Skeletal muscle cell (primary cell): ENCODE measurements at regions not wholly inside any gene's neighbourhood (a gene's known extent, or its start where the extent isn't known, plus 50 kb on each side); places are given as distances from the start of the nearest gene placed in this dataset.
"Not testable (repeated sequence)": the region's sequence is repeated elsewhere in the genome, so short reads cannot be mapped to it uniquely, and the experiment has no call there.

ENCODE experiments used
- DNase-seq: peaks from one replicate; pipeline ENCODE4 v3.0.0-alpha.2; 2010; ENCODE audit warnings: low read depth
- H3K4me3 ChIP-seq: 2 replicates; pipeline ENCODE4 v1.5.1; 2011; ENCODE audit warnings: low read depth, mild to moderate bottlenecking, control low read depth, low read length, moderate library complexity

DNA sequence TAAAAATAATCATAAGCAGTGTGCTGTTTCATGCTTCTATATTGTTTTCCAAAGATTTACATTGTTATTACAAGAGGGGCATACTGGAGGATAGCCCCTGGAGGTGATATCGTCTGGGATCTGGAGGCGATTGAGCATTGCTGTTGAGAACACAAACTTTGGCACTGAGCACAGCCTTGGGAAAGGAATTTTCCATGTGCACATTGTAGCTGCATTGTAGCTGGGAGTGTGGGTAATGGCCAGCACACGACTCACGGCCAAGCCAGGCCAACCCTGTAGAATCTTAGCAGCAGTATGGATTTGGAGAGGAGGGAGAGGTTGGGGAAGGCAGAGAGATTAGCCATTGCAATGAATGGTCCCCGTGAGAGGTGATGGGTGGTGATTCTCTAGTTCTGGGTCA is 121.9 kb downstream of the SMIM20 start:
- DNase-seq, result no peak
- no peak overlapping the region for H3K4me3 ChIP-seq

DNA sequence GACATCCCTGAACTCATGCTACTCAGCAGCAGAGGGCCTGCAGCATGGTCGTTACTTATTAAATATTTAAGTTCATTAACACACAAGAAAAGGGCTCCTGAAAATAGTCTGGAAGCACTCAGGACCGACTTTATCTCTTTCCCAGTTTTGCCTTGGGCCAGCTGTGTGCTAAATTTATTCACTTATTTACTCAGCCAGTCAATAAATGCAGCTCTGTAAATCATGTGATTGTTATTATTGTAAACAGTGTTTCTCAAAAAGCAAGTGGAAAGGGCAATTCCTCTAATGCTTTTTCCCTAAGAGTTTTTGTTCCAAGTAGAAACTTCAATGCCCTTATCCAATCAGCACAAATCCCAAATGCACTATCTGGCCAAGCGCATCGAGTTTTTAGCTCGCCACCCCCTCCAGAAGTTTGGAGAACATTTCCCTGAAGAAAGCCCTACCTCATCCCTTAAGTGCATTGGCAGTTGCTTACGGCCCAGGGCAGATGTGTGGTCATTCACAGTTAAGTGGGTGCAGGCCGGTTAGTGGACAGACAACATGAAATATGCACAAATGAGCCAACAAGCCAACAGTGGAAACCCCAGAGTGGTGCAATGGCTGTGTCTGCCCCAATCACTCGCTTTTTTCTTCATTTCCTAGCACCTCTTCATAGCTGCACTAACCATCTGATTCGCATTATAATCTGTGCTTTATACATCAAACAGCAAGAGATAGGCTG is 125.8 kb downstream of the SMIM20 start:
- no peak for DNase-seq
- H3K4me3 ChIP-seq, result no peak overlapping the region

- no peak overlapping the region for H3K4me3 ChIP-seq
- no peak for DNase-seq
These were observed 130.5 kb downstream of the SMIM20 start for GRCh38 chr4:26044524-26044923.

DNA sequence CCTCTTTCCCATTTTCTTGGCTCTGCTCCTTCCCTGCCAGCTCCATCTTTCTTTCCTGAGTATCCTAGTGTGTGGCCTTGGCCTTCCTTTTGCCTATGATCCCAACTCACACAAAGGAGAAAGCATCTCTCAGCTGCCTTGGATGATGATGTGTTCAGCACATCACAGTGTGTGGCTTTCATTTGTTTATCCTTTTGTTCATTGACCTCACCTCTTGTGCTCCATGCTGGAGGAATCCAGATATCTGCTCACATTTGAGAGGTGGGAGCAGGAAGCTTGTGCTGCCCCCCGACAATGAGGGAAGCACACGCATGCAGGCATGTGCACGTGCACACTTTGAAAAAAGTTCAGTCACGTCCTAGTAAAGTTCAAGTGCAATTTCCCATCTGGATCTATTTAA is 131.0 kb downstream of the SMIM20 start:
- H3K4me3 ChIP-seq, result no peak overlapping the region
- no peak for DNase-seq

DNA sequence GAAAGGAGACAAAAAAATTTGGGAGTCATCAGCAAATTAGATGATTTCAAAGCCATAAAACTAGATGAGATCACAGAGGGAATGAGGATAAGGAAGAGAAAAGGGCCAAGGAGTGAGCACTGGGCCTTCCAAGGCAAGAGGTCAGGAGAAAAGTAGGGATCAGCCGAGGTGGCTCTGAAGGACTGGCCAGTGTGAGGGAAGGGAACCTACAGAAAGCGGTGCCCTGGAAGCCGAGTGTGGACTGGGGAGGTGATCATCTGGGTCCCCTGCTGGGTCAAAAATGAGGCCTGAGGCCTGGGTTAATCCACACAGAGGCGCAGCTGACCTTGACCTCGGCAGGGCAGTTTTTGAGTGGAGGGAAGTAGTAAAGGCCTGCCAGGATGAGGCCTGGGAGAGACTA is 133.8 kb downstream of the SMIM20 start:
- H3K4me3 ChIP-seq, result no peak overlapping the region
- DNase-seq, result no peak

- no peak overlapping the region for H3K4me3 ChIP-seq
- peak; percentile 81 for DNase-seq
These were observed 134.4 kb downstream of the SMIM20 start for GRCh38 chr4:26048378-26048882.

- no peak for DNase-seq
These were observed 134.9 kb downstream of the SMIM20 start for GRCh38 chr4:26048950-26049349.

GRCh38 chr4:26049447-26049846 is 135.4 kb downstream of the SMIM20 start:
- DNase-seq, result no peak
- H3K4me3 ChIP-seq, result no peak overlapping the region

More at GRCh38 chr4:26048950-26049349, 134.9 kb downstream of the SMIM20 start:
- peak overlapping the region; percentile 11 for H3K4me3 ChIP-seq

DNA sequence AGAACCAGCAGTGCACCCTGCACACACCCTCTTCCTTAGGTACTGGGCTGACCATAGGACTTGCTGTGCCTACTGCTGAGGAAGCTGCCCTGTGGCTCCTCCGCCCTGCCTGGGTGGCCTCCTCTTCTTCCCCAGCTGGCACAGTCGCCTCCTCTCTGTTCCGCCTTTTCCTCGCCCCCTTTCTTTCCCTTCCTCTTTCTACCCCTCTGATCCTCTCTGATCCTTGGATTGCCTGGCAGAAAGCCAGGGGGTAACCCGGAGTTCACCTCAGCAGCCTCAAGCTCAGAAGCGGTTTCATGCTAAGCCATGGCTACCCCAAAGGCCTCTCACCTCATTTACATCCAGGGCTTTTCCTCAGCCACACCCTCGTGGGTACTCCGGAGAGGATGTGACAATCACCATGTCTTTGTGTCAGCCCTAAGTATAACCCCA is 136.2 kb downstream of the SMIM20 start:
- DNase-seq, result no peak
- no peak overlapping the region for H3K4me3 ChIP-seq

DNA sequence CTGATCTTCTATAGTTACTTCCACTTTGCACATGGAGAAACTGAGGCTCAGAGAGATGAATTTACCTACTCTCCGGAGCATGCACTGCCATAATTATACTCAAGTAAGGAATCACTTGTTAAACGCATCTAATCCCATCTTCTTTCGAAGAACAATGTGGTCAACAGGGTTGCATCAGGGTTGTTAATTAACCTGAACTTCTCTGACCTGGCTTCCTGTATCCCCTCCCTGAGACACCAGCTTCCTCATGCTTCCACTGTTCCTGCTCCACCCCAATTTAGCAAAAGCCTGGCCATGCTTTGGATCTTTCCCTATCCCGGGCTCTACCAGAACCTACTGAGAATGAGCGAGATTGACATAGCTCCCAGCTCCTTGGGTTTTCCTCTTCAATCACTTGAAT is 136.7 kb downstream of the SMIM20 start:
- no peak for DNase-seq
- no peak overlapping the region for H3K4me3 ChIP-seq

DNA sequence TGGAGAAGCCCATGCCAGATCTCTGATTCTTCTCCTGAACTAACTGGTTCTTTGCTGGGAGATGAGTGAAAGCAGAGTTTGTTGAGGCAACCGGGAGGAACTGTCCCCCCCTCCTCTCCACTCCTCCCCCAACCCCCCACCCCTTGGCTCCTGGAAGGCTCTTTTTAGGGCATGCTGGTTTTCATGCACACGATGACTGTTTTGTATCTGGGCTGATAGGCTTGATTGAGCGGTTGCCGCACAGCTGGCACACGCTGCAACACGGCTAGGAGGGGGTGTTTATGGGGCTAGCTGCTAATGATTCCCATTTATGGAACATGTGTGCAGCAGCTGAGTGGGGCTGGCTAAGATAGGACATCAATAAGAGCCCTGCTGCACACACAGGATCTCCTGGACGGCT is 137.2 kb downstream of the SMIM20 start:
- DNase-seq, result no peak
- H3K4me3 ChIP-seq, result no peak overlapping the region

GRCh38 chr4:26052663-26053541 is 138.9 kb downstream of the SMIM20 start:
- DNase-seq, result no peak
- no peak overlapping the region for H3K4me3 ChIP-seq

DNA sequence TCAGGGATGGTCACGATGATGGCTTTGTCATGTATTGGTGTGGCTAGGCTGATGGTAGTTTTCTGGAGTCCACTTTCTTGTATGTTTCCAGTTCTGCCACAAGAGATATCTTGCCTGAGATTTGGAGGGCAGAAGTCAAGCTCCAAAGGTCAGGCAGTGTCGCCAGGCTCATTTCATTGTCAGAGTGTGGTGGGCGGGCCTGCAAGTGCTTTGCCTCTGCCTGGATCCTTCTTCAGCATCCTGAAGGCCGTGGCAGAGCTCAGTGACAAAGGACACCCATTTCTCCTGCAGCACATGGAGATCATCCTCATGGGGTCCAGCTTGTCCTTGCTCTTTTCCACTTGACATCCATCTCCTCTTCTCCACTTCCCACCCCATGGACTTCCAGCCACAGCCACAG is 139.7 kb downstream of the SMIM20 start:
- no peak for DNase-seq
- no peak overlapping the region for H3K4me3 ChIP-seq

DNA sequence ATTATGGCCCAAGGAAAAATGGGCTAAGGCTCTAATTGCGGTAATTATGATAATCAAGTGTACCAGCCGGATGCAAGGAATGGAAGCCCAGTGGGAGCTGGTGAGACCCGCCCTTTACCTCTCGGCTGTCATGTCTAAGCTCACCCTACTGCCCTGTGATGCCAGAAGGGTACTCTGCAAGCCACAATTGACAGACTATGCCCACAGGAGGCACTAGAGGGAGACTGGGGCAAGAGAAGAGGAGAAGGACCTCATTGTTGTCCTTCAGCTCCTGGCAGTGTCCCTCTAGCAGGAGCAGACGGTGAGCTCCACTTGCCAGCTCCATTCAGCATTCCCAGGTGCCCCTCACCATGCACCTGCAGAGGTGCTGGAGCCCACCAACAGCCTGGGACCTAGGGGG is 141.8 kb downstream of the SMIM20 start:
- DNase-seq, result no peak
- H3K4me3 ChIP-seq, result no peak overlapping the region

DNA sequence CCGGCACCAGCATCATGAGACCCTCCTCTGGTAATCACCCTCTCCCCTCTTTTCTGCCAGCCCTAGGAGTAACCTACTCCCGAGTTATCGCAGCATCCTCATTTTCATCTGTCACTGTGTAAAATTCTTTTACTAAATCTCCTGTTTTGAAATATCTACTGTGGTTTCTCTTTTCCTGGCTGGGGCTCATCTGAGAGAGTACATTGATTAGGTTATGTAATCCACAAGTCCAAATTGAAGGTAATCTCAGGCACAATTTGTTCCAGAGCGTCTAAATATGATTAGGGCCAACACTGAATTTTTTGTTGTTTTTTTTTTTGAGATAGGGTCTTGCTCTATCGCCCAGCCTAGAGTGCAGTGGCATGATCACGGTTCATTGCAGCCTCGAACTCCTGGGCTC is 142.4 kb downstream of the SMIM20 start:
- H3K4me3 ChIP-seq, result no peak overlapping the region
- no peak for DNase-seq

- not testable (repeated sequence) for DNase-seq, H3K4me3 ChIP-seq
These were observed 143.8 kb downstream of the SMIM20 start for GRCh38 chr4:26057839-26058238.

DNA sequence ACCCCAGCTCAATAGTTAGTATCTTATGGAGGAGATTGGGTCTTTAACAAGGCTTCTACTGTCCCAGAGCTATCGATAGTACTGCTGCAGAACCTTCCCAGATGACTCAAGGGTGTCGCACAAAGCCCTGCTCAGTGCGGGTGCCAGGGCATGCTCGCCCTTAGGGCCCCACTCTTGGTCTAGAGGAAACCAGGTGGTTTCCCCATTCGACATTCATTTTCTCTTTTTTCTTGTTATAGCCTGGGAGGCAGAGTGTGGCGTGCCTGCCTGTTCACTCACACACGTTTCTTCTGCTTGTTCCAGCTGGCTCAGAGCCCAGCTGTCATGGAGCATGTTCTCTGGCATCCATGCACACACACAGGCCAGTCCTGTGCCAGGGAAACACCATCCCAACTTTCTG is 144.5 kb downstream of the SMIM20 start:
- DNase-seq, result no peak
- no peak overlapping the region for H3K4me3 ChIP-seq

GRCh38 chr4:26059391-26060154 is 145.6 kb downstream of the SMIM20 start:
- no peak overlapping the region for H3K4me3 ChIP-seq
- no peak for DNase-seq

- no peak for DNase-seq
- no peak overlapping the region for H3K4me3 ChIP-seq
These were observed 146.3 kb downstream of the SMIM20 start for GRCh38 chr4:26060286-26060685.
